ENCODE measurements at regions not wholly inside any gene's neighbourhood (a gene's known extent, or its start where the extent isn't known, plus 50 kb on each side); places are given as distances from the start of the nearest gene placed in this dataset.
A peak's percentile ranks its signal among the peaks of the same experiment; 100 is the strongest.
"Not testable (repeated sequence)": the region's sequence is repeated elsewhere in the genome, so short reads cannot be mapped to it uniquely, and the experiment has no call there.

GRCh38 chr12:24366514-24366913 is 417.0 kb upstream of the SOX5 start:
- DNase-seq (ENCODE audit: low read depth, low spot score): no peak

GRCh38 chr12:24364921-24365320 is 415.5 kb upstream of the SOX5 start:
- peak; percentile 19 for DNase-seq (ENCODE audit: low read depth, low spot score)

- DNase-seq (ENCODE audit: low read depth, low spot score): no peak
These were observed 413.8 kb upstream of the SOX5 start for GRCh38 chr12:24363177-24363754.

- no peak for DNase-seq (ENCODE audit: low read depth, low spot score)
These were observed 412.6 kb upstream of the SOX5 start for GRCh38 chr12:24361877-24362580.

GRCh38 chr12:24360907-24361306 is 411.4 kb upstream of the SOX5 start:
- DNase-seq (ENCODE audit: low read depth, low spot score): peak; percentile 52

- DNase-seq (ENCODE audit: low read depth, low spot score): no peak
These were observed 411.0 kb upstream of the SOX5 start for GRCh38 chr12:24360461-24360860.

- no peak for DNase-seq (ENCODE audit: low read depth, low spot score)
These were observed 410.6 kb upstream of the SOX5 start for GRCh38 chr12:24360057-24360456.

GRCh38 chr12:24359418-24359817 is 409.9 kb upstream of the SOX5 start:
- no peak for DNase-seq (ENCODE audit: low read depth, low spot score)

- DNase-seq (ENCODE audit: low read depth, low spot score): no peak
These were observed 406.9 kb upstream of the SOX5 start for GRCh38 chr12:24356240-24356804.

GRCh38 chr12:24352363-24352762 is 402.9 kb upstream of the SOX5 start:
- DNase-seq (ENCODE audit: low read depth, low spot score): no peak

- DNase-seq (ENCODE audit: low read depth, low spot score): no peak
These were observed 399.8 kb upstream of the SOX5 start for GRCh38 chr12:24349051-24349799.

- DNase-seq (ENCODE audit: low read depth, low spot score): not testable (repeated sequence)
These were observed 398.7 kb upstream of the SOX5 start for GRCh38 chr12:24348180-24348579.

- no peak for DNase-seq (ENCODE audit: low read depth, low spot score)
These were observed 378.8 kb upstream of the SOX5 start for GRCh38 chr12:24328261-24328660.

GRCh38 chr12:24325331-24325730 is 375.9 kb upstream of the SOX5 start:
- DNase-seq (ENCODE audit: low read depth, low spot score): no peak

- DNase-seq (ENCODE audit: low read depth, low spot score): no peak
These were observed 358.4 kb upstream of the SOX5 start for GRCh38 chr12:24307716-24308335.

GRCh38 chr12:24307153-24307552 is 357.7 kb upstream of the SOX5 start:
- no peak for DNase-seq (ENCODE audit: low read depth, low spot score)

GRCh38 chr12:24306001-24306400 is 356.5 kb upstream of the SOX5 start:
- no peak for DNase-seq (ENCODE audit: low read depth, low spot score)

GRCh38 chr12:24304285-24304684 is 354.8 kb upstream of the SOX5 start:
- DNase-seq (ENCODE audit: low read depth, low spot score): no peak

- DNase-seq (ENCODE audit: low read depth, low spot score): no peak
These were observed 353.2 kb upstream of the SOX5 start for GRCh38 chr12:24302708-24303107.

GRCh38 chr12:24297516-24297915 is 348.0 kb upstream of the SOX5 start:
- peak; percentile 46 for DNase-seq (ENCODE audit: low read depth, low spot score)

- no peak for DNase-seq (ENCODE audit: low read depth, low spot score)
These were observed 344.1 kb upstream of the SOX5 start for GRCh38 chr12:24293549-24293948.

GRCh38 chr12:24287963-24288362 is 338.5 kb upstream of the SOX5 start:
- DNase-seq (ENCODE audit: low read depth, low spot score): no peak
